BLaER1 treated with 17β-estradiol and CSF1 and Interleukin-3, amounts not matched to agents 10 nM and 100 nM (cell line): ENCODE measurements at regions not wholly inside any gene's neighbourhood (a gene's known extent, or its start where the extent isn't known, plus 50 kb on each side); places are given as distances from the start of the nearest gene placed in this dataset.
"Not testable (repeated sequence)": the region's sequence is repeated elsewhere in the genome, so short reads cannot be mapped to it uniquely, and the experiment has no call there.

Experiments used
- H3K27ac ChIP-seq, 11 experiments: shearing (Covaris generic); formaldehyde crosslinking; 2 replicates each; pipeline ENCODE4 v1.8.1; 2022
- H3K27me3 ChIP-seq, 11 experiments: shearing (Covaris generic); formaldehyde crosslinking; 2 replicates each; pipeline ENCODE4 v1.8.1; 2022
- H3K36me3 ChIP-seq, 11 experiments: shearing (Covaris generic); formaldehyde crosslinking; 2 replicates each; pipeline ENCODE4 v1.8.1; 2022
- H3K4me1 ChIP-seq, 10 experiments: shearing (Covaris generic); formaldehyde crosslinking; 2 replicates each; pipeline ENCODE4 v1.8.1; 2022
- H3K4me2 ChIP-seq, 11 experiments: shearing (Covaris generic); formaldehyde crosslinking; 2 replicates each; pipeline ENCODE4 v1.8.1; 2022
- H3K4me3 ChIP-seq, 10 experiments: shearing (Covaris generic); formaldehyde crosslinking; 2 replicates each; pipeline ENCODE4 v1.8.1; 2022
- H3K9ac ChIP-seq, 11 experiments: shearing (Covaris generic); formaldehyde crosslinking; 2 replicates each; pipeline ENCODE4 v1.8.1; 2022
- H3K9me3 ChIP-seq, 11 experiments: shearing (Covaris generic); formaldehyde crosslinking; replicated peaks in 1 of 11; 2 replicates each; pipeline ENCODE4 v1.8.1; 2022
- H4K20me1 ChIP-seq, 11 experiments: shearing (Covaris generic); formaldehyde crosslinking; 2 replicates each; pipeline ENCODE4 v1.8.1; 2022
- Cebpa-rat ChIP-seq, 11 experiments: shearing (Covaris generic); IDR thresholded peaks; 2 replicates each; pipeline ENCODE4 v1.8.1; 2022

- Histone ChIP-seq H3K4me1 (no peaks in the 10 kb centered on the region), H3K4me3 (no peak overlapping the region), H3K27me3 (no peaks in the 10 kb centered on the region), H3K4me2 (no peak overlapping the region), H3K36me3 (no peaks in the 10 kb centered on the region), H3K27ac (no peak overlapping the region), H3K9me3 (no peaks in the 10 kb centered on the region), H4K20me1 (no peaks in the 10 kb centered on the region), H3K9ac (no peak overlapping the region)
- TF ChIP-seq Cebpa-rat (IDR thresholded peaks at IDR 0.05), result no peak
These were observed 1086.9 kb downstream of the PCDH7 start for GRCh38 chr4:31807036-31807435.

- H3K4me2 ChIP-seq, result no peak overlapping the region
- no peak overlapping the region for H3K4me3 ChIP-seq
- no peak for TF ChIP-seq Cebpa-rat (IDR thresholded peaks at IDR 0.05)
- no peaks in the 10 kb centered on the region for H3K36me3 ChIP-seq
- no peaks in the 10 kb centered on the region for H3K27me3 ChIP-seq
- 0 out of 22 replicates have a peak, but pooled peaks cover 0 to 7% (median 0%) of the 10 kb centered on the region in 11 experiments for H3K9me3 ChIP-seq
- no peak overlapping the region for H3K9ac ChIP-seq
- no peak overlapping the region for H3K27ac ChIP-seq
- no peaks in the 10 kb centered on the region for H4K20me1 ChIP-seq
- no peaks in the 10 kb centered on the region for H3K4me1 ChIP-seq
These were observed 1124.2 kb downstream of the PCDH7 start for GRCh38 chr4:31844350-31844749.

- no peak overlapping the region for H3K4me3 ChIP-seq
- no peaks in the 10 kb centered on the region for H4K20me1 ChIP-seq
- no peak overlapping the region for H3K4me2 ChIP-seq
- H3K27me3 ChIP-seq, result no peaks in the 10 kb centered on the region
- TF ChIP-seq Cebpa-rat (IDR thresholded peaks at IDR 0.05), result no peak
- H3K27ac ChIP-seq, result no peak overlapping the region
- no peaks in the 10 kb centered on the region for H3K36me3 ChIP-seq
- no peak overlapping the region for H3K9ac ChIP-seq
- H3K9me3 ChIP-seq, result peaks cover 0 to 16% (median 10%) of the 10 kb centered on the region in 11 experiments; a peak in 13 of 22 replicates
- H3K4me1 ChIP-seq, result no peaks in the 10 kb centered on the region
These were observed 1131.8 kb downstream of the PCDH7 start for GRCh38 chr4:31851946-31852345.

- no peaks in the 10 kb centered on the region for H3K27me3 ChIP-seq
- no peak overlapping the region for H3K9ac ChIP-seq
- H3K4me3 ChIP-seq, result no peak overlapping the region
- H3K4me1 ChIP-seq, result no peaks in the 10 kb centered on the region
- no peaks in the 10 kb centered on the region for H4K20me1 ChIP-seq
- no peaks in the 10 kb centered on the region for H3K9me3 ChIP-seq
- H3K36me3 ChIP-seq, result no peaks in the 10 kb centered on the region
- no peak overlapping the region for H3K27ac ChIP-seq
- H3K4me2 ChIP-seq, result no peak overlapping the region
- TF ChIP-seq Cebpa-rat (IDR thresholded peaks at IDR 0.05), result no peak
These were observed 1157.3 kb downstream of the PCDH7 start for GRCh38 chr4:31877429-31877828.

GRCh38 chr4:31880837-31881236 is 1160.7 kb downstream of the PCDH7 start:
- not testable (repeated sequence) for H3K36me3 ChIP-seq, H4K20me1 ChIP-seq, H3K9ac ChIP-seq, H3K4me2 ChIP-seq, H3K9me3 ChIP-seq, H3K4me1 ChIP-seq, H3K27ac ChIP-seq, H3K27me3 ChIP-seq, H3K4me3 ChIP-seq

- no peak overlapping the region for H3K27ac ChIP-seq
- peaks cover 0 to 11% (median 0%) of the 10 kb centered on the region in 11 experiments; a peak in 2 of 22 replicates for H3K9me3 ChIP-seq
- H3K9ac ChIP-seq, result no peak overlapping the region
- no peaks in the 10 kb centered on the region for H3K36me3 ChIP-seq
- peaks cover 0 to 14% (median 5%) of the 10 kb centered on the region in 10 experiments; a peak in 9 of 20 replicates for H3K4me1 ChIP-seq
- no peaks in the 10 kb centered on the region for H3K27me3 ChIP-seq
- no peak overlapping the region for H3K4me3 ChIP-seq
- H4K20me1 ChIP-seq, result no peaks in the 10 kb centered on the region
- TF ChIP-seq Cebpa-rat (IDR thresholded peaks at IDR 0.05), result no peak
- H3K4me2 ChIP-seq, result no peak overlapping the region
These were observed 1176.2 kb downstream of the PCDH7 start for GRCh38 chr4:31896349-31896748.

GRCh38 chr4:31905363-31905762 is 1185.2 kb downstream of the PCDH7 start:
- no peaks in the 10 kb centered on the region for H4K20me1 ChIP-seq
- H3K9me3 ChIP-seq, result peaks cover 12 to 22% (median 15%) of the 10 kb centered on the region in 11 experiments; a peak in 21 of 22 replicates
- H3K27me3 ChIP-seq, result no peaks in the 10 kb centered on the region
- H3K4me3 ChIP-seq, result no peak overlapping the region
- TF ChIP-seq Cebpa-rat (IDR thresholded peaks at IDR 0.05), result no peak
- H3K4me2 ChIP-seq, result no peak overlapping the region
- H3K9ac ChIP-seq, result no peak overlapping the region
- H3K27ac ChIP-seq, result no peak overlapping the region
- H3K36me3 ChIP-seq, result no peaks in the 10 kb centered on the region
- H3K4me1 ChIP-seq, result peaks cover 0 to 17% (median 6%) of the 10 kb centered on the region in 10 experiments; a peak in 9 of 20 replicates

GRCh38 chr4:31908261-31908660 is 1188.1 kb downstream of the PCDH7 start:
- Histone ChIP-seq H3K27ac (no peak overlapping the region), H4K20me1 (no peaks in the 10 kb centered on the region), H3K36me3 (no peaks in the 10 kb centered on the region), H3K4me2 (no peak overlapping the region), H3K4me1 (no peaks in the 10 kb centered on the region), H3K27me3 (no peaks in the 10 kb centered on the region), H3K4me3 (no peak overlapping the region), H3K9me3 (peaks cover 12 to 27% (median 15%) of the 10 kb centered on the region in 11 experiments; a peak in 21 of 22 replicates), H3K9ac (no peak overlapping the region)
- no peak for TF ChIP-seq Cebpa-rat (IDR thresholded peaks at IDR 0.05)

- Histone ChIP-seq H3K27ac (peak overlapping the region in 8 of 11 experiments; percentile 41 to 66 (median 54); a peak in 13 of 22 replicates), H3K36me3 (no peaks in the 10 kb centered on the region; a peak in 1 of 22 replicates), H3K9me3 (peaks cover 17 to 51% (median 24%) of the 10 kb centered on the region in 11 experiments), H3K27me3 (no peaks in the 10 kb centered on the region), H4K20me1 (no peaks in the 10 kb centered on the region), H3K4me3 (no peak overlapping the region), H3K4me1 (peaks cover 0 to 15% (median 9%) of the 10 kb centered on the region in 10 experiments; a peak in 13 of 20 replicates), H3K9ac (no peak overlapping the region), H3K4me2 (peak overlapping the region in 6 of 11 experiments; percentile 4 to 38 (median 24); a peak in 7 of 22 replicates)
- no peak for TF ChIP-seq Cebpa-rat (IDR thresholded peaks at IDR 0.05)
These were observed 1197.2 kb downstream of the PCDH7 start for GRCh38 chr4:31917334-31917733.

- no peak overlapping the region for H3K9ac ChIP-seq
- H3K36me3 ChIP-seq, result no peaks in the 10 kb centered on the region; a peak in 1 of 22 replicates
- H3K9me3 ChIP-seq, result peaks cover 17 to 45% (median 23%) of the 10 kb centered on the region in 11 experiments
These were observed 1198.7 kb downstream of the PCDH7 start for GRCh38 chr4:31918891-31919290.

More at GRCh38 chr4:31918891-31919290, 1198.7 kb downstream of the PCDH7 start:
- TF ChIP-seq Cebpa-rat (IDR thresholded peaks at IDR 0.05), result no peak
- Histone ChIP-seq H4K20me1 (no peaks in the 10 kb centered on the region), H3K27ac (peak overlapping the region in 3 of 11 experiments; percentile 60 to 71 (median 67); a peak in 6 of 22 replicates), H3K4me2 (no peak overlapping the region), H3K4me1 (peaks cover 0 to 15% (median 9%) of the 10 kb centered on the region in 10 experiments; a peak in 13 of 20 replicates), H3K27me3 (no peaks in the 10 kb centered on the region), H3K4me3 (no peak overlapping the region)
